GM19452 (cell line): ENCODE measurements at regions not wholly inside any gene's neighbourhood (a gene's known extent, or its start where the extent isn't known, plus 50 kb on each side); places are given as distances from the start of the nearest gene placed in this dataset.
"Not testable (repeated sequence)": the region's sequence is repeated elsewhere in the genome, so short reads cannot be mapped to it uniquely, and the experiment has no call there.

Experiments
- ATAC-seq: cut with Tn5 transposase; IDR thresholded peaks from one replicate; pipeline ENCODE4 v1.9.1; 2021; ENCODE audit not compliant: unreplicated experiment

- not testable (repeated sequence) for ATAC-seq
Measured at GRCh38 chr16:86861270-86861858, 283.0 kb downstream of the FOXL1 start.

GRCh38 chr16:86862595-86863280 is 284.4 kb downstream of the FOXL1 start:
- ATAC-seq = no peak

GRCh38 chr16:86863609-86864008 is 285.3 kb downstream of the FOXL1 start:
- no peak for ATAC-seq

GRCh38 chr16:86864586-86864985 is 286.2 kb downstream of the FOXL1 start:
- ATAC-seq = no peak

GRCh38 chr16:86865851-86866662 is 287.7 kb downstream of the FOXL1 start:
- no peak for ATAC-seq

- no peak for ATAC-seq
Measured at GRCh38 chr16:86866986-86867722, 288.8 kb downstream of the FOXL1 start.

- ATAC-seq = no peak
Measured at GRCh38 chr16:86868070-86868469, 289.7 kb downstream of the FOXL1 start.

- ATAC-seq = no peak
Measured at GRCh38 chr16:86868786-86869185, 290.4 kb downstream of the FOXL1 start.

GRCh38 chr16:86869288-86870022 is 291.1 kb downstream of the FOXL1 start:
- ATAC-seq = no peak

- no peak for ATAC-seq
Measured at GRCh38 chr16:86870380-86870779, 292.0 kb downstream of the FOXL1 start.

GRCh38 chr16:86872131-86872530 is 293.8 kb downstream of the FOXL1 start:
- no peak for ATAC-seq

- no peak for ATAC-seq
Measured at GRCh38 chr16:86872833-86873232, 294.5 kb downstream of the FOXL1 start.

GRCh38 chr16:86874141-86874540 is 295.8 kb downstream of the FOXL1 start:
- no peak for ATAC-seq

GRCh38 chr16:86876499-86876898 is 298.1 kb downstream of the FOXL1 start:
- ATAC-seq = no peak

GRCh38 chr16:86877108-86877507 is 298.8 kb downstream of the FOXL1 start:
- ATAC-seq = no peak

GRCh38 chr16:86877835-86878234 is 299.5 kb downstream of the FOXL1 start:
- ATAC-seq = no peak

- no peak for ATAC-seq
Measured at GRCh38 chr16:86878236-86879080, 300.1 kb downstream of the FOXL1 start.

GRCh38 chr16:86879268-86879667 is 300.9 kb downstream of the FOXL1 start:
- ATAC-seq = no peak

GRCh38 chr16:86880316-86881117 is 302.2 kb downstream of the FOXL1 start:
- no peak for ATAC-seq
